ENCODE measurements at regions not wholly inside any gene's neighbourhood (a gene's known extent, or its start where the extent isn't known, plus 50 kb on each side); places are given as distances from the start of the nearest gene placed in this dataset.

GRCh38 chr5:40165789-40166728 is 513.7 kb upstream of the PTGER4 start:
- H3K27ac ChIP-seq, result no peak overlapping the region
- H3K27me3 ChIP-seq, result no peaks in the 10 kb centered on the region
- intact Hi-C loops (cut with DNase I), result no loop called here
- DNase-seq, result no peak
- 79 to 90% methylated on average over 7 of the region's 7 CpGs for WGBS, 2 donors
- no peak for TF ChIP-seq POLR2AphosphoS5 (IDR thresholded peaks at IDR 0.05)
- no peak for TF ChIP-seq EP300 (IDR thresholded peaks at IDR 0.05)
- no peak for TF ChIP-seq POLR2A (IDR thresholded peaks at IDR 0.05)
- no peak for TF ChIP-seq CTCF (IDR thresholded peaks at IDR 0.05)
- H3K9me3 ChIP-seq, result peaks cover 0 to 5% (median 2%) of the 10 kb centered on the region in 4 donors
- H3K4me3 ChIP-seq, result no peak overlapping the region
- no peaks in the 10 kb centered on the region for H3K4me1 ChIP-seq
- no peaks in the 10 kb centered on the region for H3K36me3 ChIP-seq

GRCh38 chr5:40165106-40165788 is 514.5 kb upstream of the PTGER4 start:
- no peak for DNase-seq
- TF ChIP-seq POLR2A (IDR thresholded peaks at IDR 0.05) (no peak), CTCF (IDR thresholded peaks at IDR 0.05) (no peak)
- H3K9me3 ChIP-seq, result peaks cover 0 to 3% (median 1%) of the 10 kb centered on the region in 4 donors
- H3K36me3 ChIP-seq, result no peaks in the 10 kb centered on the region
- H3K4me1 ChIP-seq, result no peaks in the 10 kb centered on the region
- no peaks in the 10 kb centered on the region for H3K27me3 ChIP-seq
- WGBS, 2 donors, result 96 to 98% methylated on average over 6 of the region's 6 CpGs
- intact Hi-C loops (cut with DNase I), result no loop called here
- no peak overlapping the region for H3K27ac ChIP-seq
- no peak overlapping the region for H3K4me3 ChIP-seq

GRCh38 chr5:40160435-40160834 is 519.3 kb upstream of the PTGER4 start:
- H3K9me3 ChIP-seq, result no peaks in the 10 kb centered on the region
- H3K4me3 ChIP-seq, result no peak overlapping the region
- no peaks in the 10 kb centered on the region for H3K27me3 ChIP-seq
- H3K4me1 ChIP-seq, result no peaks in the 10 kb centered on the region
- WGBS, 2 donors, result 86 to 93% methylated on average over 7 of the region's 7 CpGs
- TF ChIP-seq EP300 (IDR thresholded peaks at IDR 0.05), result no peak
- no peaks in the 10 kb centered on the region for H3K36me3 ChIP-seq
- intact Hi-C loops (cut with DNase I), result no loop called here
- no peak for DNase-seq
- H3K27ac ChIP-seq, result no peak overlapping the region

GRCh38 chr5:40154194-40154593 is 525.5 kb upstream of the PTGER4 start:
- no peak for DNase-seq
- WGBS, 2 donors, result 90 to 92% methylated on average over 1 of the region's 1 CpG
- Histone ChIP-seq H3K4me1 (no peaks in the 10 kb centered on the region), H3K27me3 (no peaks in the 10 kb centered on the region), H3K4me3 (no peak overlapping the region), H3K27ac (no peak overlapping the region), H3K36me3 (no peaks in the 10 kb centered on the region), H3K9me3 (no peaks in the 10 kb centered on the region)
- TF ChIP-seq EP300 (IDR thresholded peaks at IDR 0.05), result no peak
- no peak for TF ChIP-seq CTCF (IDR thresholded peaks at IDR 0.05)
- TF ChIP-seq POLR2A (IDR thresholded peaks at IDR 0.05), result no peak
- no peak for TF ChIP-seq POLR2AphosphoS5 (IDR thresholded peaks at IDR 0.05)
- intact Hi-C loops (cut with DNase I), result no loop called here

GRCh38 chr5:40150896-40151295 is 528.8 kb upstream of the PTGER4 start:
- WGBS, 2 donors, result 38 to 54% methylated on average over 1 of the region's 1 CpG
- H3K27ac ChIP-seq, result no peak overlapping the region
- TF ChIP-seq POLR2A (IDR thresholded peaks at IDR 0.05), result no peak
- no peak for TF ChIP-seq CTCF (IDR thresholded peaks at IDR 0.05)
- no peak for TF ChIP-seq POLR2AphosphoS5 (IDR thresholded peaks at IDR 0.05)
- no peak for TF ChIP-seq EP300 (IDR thresholded peaks at IDR 0.05)
- no peaks in the 10 kb centered on the region for H3K36me3 ChIP-seq
- H3K9me3 ChIP-seq, result no peaks in the 10 kb centered on the region
- peaks cover 0 to 12% (median 6%) of the 10 kb centered on the region in 4 donors for H3K4me1 ChIP-seq
- H3K27me3 ChIP-seq, result no peaks in the 10 kb centered on the region
- no peak for DNase-seq
- no peak overlapping the region for H3K4me3 ChIP-seq
- intact Hi-C loops (cut with DNase I), result no loop called here
